ENCODE measurements at regions not wholly inside any gene's neighbourhood (a gene's known extent, or its start where the extent isn't known, plus 50 kb on each side); places are given as distances from the start of the nearest gene placed in this dataset.

DNA sequence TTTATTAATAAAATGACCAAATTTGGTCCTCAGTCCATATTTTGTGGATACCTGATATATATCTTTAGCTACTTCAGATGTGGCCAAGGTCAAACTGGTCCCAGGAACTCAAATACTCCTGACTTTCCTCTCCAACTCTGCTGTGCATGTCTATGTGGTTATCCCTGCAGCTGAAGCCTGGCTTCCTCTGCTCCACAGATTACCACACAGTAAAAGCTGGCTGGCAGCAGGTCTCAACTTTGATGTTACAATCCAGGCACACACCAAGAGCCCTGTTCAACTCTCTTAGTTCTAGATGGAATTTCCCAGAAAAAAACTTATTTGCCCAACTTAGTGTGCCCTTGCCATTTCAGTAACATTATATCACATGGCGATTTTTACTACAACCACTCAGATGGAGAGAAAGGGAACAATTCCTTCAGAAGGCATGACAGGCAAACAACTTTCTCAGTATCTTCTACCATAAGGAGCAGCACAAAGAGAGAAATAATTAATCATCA, 479.5 kb downstream of the PLPP3 start:
- TF ChIP-seq POLR2A (IDR thresholded peaks at IDR 0.05) (no peak), EP300 (IDR thresholded peaks at IDR 0.05) (no peak)
- TF ChIP-seq, protein P1, sequence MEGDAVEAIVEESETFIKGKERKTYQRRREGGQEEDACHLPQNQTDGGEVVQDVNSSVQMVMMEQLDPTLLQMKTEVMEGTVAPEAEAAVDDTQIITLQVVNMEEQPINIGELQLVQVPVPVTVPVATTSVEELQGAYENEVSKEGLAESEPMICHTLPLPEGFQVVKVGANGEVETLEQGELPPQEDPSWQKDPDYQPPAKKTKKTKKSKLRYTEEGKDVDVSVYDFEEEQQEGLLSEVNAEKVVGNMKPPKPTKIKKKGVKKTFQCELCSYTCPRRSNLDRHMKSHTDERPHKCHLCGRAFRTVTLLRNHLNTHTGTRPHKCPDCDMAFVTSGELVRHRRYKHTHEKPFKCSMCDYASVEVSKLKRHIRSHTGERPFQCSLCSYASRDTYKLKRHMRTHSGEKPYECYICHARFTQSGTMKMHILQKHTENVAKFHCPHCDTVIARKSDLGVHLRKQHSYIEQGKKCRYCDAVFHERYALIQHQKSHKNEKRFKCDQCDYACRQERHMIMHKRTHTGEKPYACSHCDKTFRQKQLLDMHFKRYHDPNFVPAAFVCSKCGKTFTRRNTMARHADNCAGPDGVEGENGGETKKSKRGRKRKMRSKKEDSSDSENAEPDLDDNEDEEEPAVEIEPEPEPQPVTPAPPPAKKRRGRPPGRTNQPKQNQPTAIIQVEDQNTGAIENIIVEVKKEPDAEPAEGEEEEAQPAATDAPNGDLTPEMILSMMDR (IDR thresholded peaks at IDR 0.05) = no peak

Data from tibial nerve (tissue), 4 donors.